ENCODE measurements at regions not wholly inside any gene's neighbourhood (a gene's known extent, or its start where the extent isn't known, plus 50 kb on each side); places are given as distances from the start of the nearest gene placed in this dataset.

DNA sequence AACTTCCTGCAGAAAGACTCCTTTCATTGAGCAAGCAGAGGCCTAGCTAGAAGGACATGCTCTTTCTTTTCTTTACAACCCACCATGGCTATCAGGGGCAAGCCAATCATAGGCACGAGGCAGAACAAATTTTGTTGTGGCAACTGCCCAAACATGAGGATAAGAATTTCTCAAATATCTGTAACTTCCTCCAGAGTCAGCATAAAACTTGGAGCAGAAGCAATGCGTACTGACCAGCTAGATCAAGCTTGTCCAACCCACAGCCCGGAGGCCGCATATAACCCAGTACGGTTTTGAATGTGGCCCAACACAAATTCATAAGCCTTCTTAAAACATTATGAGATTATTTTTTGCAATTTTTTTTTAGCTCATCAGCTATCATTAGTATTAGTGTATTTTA, 87.0 kb upstream of the SOX21 start:
- TF ChIP-seq, protein P1, sequence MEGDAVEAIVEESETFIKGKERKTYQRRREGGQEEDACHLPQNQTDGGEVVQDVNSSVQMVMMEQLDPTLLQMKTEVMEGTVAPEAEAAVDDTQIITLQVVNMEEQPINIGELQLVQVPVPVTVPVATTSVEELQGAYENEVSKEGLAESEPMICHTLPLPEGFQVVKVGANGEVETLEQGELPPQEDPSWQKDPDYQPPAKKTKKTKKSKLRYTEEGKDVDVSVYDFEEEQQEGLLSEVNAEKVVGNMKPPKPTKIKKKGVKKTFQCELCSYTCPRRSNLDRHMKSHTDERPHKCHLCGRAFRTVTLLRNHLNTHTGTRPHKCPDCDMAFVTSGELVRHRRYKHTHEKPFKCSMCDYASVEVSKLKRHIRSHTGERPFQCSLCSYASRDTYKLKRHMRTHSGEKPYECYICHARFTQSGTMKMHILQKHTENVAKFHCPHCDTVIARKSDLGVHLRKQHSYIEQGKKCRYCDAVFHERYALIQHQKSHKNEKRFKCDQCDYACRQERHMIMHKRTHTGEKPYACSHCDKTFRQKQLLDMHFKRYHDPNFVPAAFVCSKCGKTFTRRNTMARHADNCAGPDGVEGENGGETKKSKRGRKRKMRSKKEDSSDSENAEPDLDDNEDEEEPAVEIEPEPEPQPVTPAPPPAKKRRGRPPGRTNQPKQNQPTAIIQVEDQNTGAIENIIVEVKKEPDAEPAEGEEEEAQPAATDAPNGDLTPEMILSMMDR (conservative IDR thresholded peaks at IDR 0.05 in 1 of 2, IDR thresholded peaks at IDR 0.05 in 1 of 2; ENCODE audit: low read depth in 1 of 2, low read length in 2 of 2), result no peak
- TF ChIP-seq EZH2 (IDR thresholded peaks at IDR 0.05; ENCODE audit: low read length, missing control alignments), result no peak
